ENCODE measurements at regions not wholly inside any gene's neighbourhood (a gene's known extent, or its start where the extent isn't known, plus 50 kb on each side); places are given as distances from the start of the nearest gene placed in this dataset.

DNA sequence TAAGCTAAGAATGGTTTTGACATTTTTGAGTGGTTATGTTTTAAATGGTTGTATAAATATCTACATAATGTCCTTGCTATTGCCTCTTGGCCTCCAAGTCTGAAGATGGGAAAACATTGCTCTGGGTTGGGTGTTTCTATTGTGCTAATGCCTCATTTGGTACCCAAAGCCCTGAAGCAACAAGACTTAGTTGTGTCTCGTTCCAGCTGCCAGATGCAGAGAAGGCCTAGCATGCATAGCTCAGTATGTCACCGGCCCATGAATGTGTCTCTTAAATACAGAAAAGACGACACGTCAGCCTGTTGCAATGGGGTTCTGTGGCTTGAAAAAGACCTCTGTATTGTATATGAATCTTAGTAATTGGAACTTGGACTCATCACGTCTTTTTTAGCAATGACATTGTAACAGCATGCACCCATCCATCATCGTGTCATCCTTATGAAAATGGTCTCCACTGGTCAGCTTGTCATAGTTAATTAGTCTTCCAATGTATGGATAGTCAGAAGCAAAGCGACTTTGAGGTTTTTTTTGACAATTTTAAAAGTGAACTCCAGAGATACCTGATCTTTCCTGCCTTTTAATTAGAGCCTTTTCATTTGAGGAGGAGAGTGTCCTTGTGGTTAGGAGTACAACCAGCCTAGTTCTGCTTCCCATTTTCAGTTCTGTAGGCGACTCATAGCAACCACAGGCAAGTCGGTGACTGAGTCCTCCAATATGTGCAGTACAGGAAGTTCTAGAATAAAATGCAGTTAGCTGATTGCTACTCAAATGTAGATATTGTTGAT lies 126.4 kb upstream of the GATB start:
- no peak for DNase-seq (ENCODE audit: low spot score)

GRCh38 chr4:151885123-151885522 lies 124.3 kb upstream of the GATB start:
- DNase-seq (ENCODE audit: low spot score) = no peak

- no peak for DNase-seq (ENCODE audit: low spot score)
Measured at GRCh38 chr4:151883747-151884146, 122.9 kb upstream of the GATB start.

DNA sequence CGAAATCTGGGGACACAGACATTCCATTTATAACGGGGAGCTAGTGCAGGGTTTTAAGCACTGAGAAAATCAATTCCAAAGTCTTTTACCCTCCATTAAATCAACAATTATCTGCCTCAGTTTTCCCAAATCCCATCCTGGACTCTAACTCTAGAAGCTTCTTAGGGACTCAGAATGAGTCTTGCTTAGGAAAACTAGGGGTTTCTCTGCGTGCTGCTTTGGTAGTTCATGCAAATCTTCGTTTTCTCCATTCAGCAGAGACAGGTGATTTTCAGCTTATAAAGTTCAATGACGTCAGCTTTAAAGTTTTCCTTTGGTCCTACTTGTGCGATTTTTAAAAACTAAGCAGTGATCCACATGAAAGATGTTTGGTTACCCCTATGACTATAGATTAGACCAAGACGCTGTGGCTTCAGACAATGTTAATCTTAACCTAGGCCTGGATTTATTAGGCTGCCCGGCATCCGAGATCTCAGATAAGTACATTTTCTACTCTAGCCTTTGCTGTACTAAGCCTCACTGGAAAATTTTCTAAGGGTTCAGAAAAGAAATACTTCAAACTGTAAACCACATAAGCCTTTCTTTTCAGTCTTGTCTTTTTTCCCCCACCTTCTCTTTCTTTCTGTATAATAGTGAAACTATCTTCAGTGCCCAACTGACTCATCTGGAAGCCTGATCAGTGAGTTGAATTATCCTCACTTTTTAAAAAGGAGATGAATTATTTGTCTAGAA lies 121.4 kb upstream of the GATB start:
- DNase-seq (ENCODE audit: low spot score) = no peak

GRCh38 chr4:151879705-151880445 lies 119.1 kb upstream of the GATB start:
- no peak for DNase-seq (ENCODE audit: low spot score)

- no peak for DNase-seq (ENCODE audit: low spot score)
Measured at GRCh38 chr4:151876381-151876988, 115.7 kb upstream of the GATB start.

DNA sequence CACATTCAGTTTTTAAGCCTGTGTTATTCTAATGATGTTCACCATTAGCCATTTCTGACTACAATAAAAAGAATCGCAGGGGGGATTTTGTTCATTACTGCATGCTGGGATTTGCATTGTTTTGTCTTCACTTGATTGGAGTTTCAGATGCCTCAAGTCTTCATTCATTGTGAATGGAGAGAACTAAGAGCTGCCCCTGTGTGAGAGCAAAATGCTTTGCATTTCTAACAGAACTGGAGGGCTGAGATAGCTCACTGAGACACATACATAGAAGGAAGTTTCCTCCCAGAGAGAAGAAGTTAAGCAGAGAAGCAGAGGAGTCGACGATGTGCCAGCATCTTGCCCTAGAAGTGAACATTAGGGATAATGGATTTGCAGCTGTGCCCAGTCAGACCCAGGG lies 113.5 kb upstream of the GATB start:
- no peak for DNase-seq (ENCODE audit: low spot score)

DNA sequence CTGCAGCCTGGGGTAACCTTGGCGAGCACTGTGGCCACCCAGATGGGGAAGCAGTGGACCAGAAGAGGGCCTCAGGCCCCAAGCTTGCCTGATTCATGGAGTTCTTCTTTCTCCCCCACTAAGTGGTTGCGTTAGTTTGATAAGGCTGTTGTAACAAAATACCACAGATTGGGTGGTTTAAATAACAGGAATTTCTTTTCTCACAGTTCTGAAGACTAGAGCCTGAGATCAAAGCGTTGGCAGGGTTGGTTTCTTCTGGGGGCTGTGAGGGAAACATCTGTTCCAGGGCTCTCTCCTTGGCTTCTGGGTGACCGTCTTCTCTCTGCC lies 105.7 kb upstream of the GATB start:
- DNase-seq (ENCODE audit: low spot score) = no peak

- no peak for DNase-seq (ENCODE audit: low spot score)
Measured at GRCh38 chr4:151865744-151866591, 105.2 kb upstream of the GATB start.

DNA sequence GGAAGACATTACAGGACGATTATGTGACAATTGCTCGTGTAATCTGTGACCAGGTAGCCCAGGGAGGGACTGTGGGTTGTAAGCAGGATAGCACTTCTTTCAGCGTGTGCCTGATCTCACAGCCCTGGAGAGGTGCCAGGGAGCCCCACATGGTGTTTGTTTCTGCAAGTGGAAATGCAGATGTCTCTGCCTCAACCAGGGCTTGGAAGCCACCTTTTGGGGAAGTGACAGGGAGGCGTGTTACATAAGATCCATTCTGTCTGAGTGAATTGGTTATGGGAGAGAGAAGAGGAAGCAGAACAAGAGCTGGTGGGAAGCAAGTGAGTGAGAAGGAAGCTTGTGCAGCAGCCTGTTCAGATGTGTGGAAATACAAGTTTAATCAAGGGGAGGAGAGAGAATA lies 104.5 kb upstream of the GATB start:
- DNase-seq (ENCODE audit: low spot score) = no peak

DNA sequence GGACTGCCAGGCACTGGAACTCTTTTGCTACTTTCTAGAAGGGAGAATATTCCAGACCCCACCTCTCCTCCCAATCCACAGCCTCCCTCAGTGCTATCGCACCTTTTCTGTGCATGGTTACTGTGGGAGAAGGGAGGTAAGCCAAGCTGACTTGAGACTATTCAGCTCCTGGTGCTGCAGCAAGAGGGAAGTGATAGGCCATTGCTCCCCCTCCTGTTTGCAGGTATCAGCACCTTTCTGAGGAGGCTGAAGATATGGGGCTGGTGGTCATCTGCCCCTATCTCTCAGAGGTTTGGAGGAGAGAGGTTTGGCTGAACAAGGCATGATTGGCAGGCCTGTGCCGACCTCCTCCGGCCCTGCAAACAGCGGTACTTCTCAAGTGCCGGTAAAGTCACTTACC lies 103.3 kb upstream of the GATB start:
- DNase-seq (ENCODE audit: low spot score) = no peak

DNA sequence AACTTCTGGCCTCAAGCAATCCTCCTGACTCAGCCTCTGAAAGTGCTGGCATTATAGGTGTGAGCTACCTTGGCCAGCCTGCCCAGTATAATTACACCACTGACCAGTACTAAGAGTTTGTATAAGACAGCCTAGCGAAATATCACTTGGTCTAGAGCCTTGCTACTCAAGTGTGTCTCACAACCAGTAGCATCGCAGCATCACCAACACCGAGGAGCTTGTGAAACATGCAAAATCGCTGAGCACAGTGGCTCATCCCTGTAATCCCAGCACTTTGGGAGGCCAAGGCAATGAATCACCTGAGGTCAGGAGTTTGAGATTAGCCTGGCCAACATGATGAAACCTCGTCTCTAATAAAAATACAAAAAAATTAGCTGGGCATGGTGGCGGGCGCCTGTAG lies 102.0 kb upstream of the GATB start:
- no peak for DNase-seq (ENCODE audit: low spot score)

DNA sequence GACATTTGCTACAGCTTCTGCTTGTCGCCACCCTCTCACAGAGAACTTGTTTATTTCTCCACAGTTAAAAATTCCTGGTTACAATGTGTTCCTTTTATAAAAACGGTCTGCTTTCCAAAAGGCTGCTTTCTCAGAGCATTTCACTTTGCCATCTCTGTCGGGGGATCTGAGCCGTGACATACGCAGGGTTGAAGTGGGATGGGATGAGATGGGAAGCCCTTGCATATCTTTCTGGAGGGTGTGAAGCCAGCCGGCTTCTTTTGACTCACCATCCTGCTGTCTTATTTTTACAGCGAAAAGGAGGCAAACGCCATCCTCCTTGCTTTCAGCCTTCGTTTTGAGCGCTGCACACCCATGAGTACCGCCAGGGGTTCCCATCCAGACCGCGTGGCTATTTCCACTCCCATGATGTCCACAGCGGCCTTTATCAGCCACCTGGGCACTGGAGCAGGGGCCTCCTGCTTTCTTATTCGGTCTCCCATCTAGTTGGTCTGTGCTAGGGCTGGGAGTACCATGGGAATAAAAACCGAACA lies 99.8 kb upstream of the GATB start:
- DNase-seq (ENCODE audit: low spot score) = no peak

- DNase-seq (ENCODE audit: low spot score) = no peak
Measured at GRCh38 chr4:151859641-151860040, 98.8 kb upstream of the GATB start.

DNA sequence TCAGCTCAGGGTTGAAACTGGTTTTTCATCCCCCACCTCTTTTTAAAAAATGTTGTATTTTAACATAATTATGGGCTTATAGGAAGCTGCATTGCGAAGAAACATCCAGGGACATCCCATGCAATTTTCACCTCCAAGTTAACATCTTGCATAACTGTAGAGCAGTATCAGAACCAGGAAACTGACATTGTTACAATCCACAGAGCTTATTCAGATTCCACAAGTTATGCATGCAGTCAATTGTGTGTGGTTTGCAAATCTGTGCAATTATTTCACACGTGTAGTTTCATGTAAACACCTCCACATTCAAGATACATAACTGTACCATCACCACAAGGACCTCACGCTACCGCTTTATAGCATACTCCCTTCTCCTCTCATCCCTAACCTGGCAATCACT lies 97.5 kb upstream of the GATB start:
- DNase-seq (ENCODE audit: low spot score) = no peak

- DNase-seq (ENCODE audit: low spot score) = no peak
Measured at GRCh38 chr4:151857368-151857767, 96.6 kb upstream of the GATB start.

GRCh38 chr4:151855747-151856146 lies 94.9 kb upstream of the GATB start:
- no peak for DNase-seq (ENCODE audit: low spot score)

- no peak for DNase-seq (ENCODE audit: low spot score)
Measured at GRCh38 chr4:151854731-151855130, 93.9 kb upstream of the GATB start.

- DNase-seq (ENCODE audit: low spot score) = no peak
Measured at GRCh38 chr4:151853034-151853433, 92.2 kb upstream of the GATB start.

- no peak for DNase-seq (ENCODE audit: low spot score)
Measured at GRCh38 chr4:151852202-151852601, 91.4 kb upstream of the GATB start.

- DNase-seq (ENCODE audit: low spot score) = no peak
Measured at GRCh38 chr4:151851354-151851753, 90.5 kb upstream of the GATB start.
